Globus pallidus (tissue), 1 donor: ENCODE measurements at regions not wholly inside any gene's neighbourhood (a gene's known extent, or its start where the extent isn't known, plus 50 kb on each side); places are given as distances from the start of the nearest gene placed in this dataset.
"Not testable (repeated sequence)": the region's sequence is repeated elsewhere in the genome, so short reads cannot be mapped to it uniquely, and the experiment has no call there.

Experiments
- DNase-seq: peaks from one replicate; pipeline ENCODE4 v3.0.0-alpha.2; 2015; ENCODE audit warnings: low spot score

DNA sequence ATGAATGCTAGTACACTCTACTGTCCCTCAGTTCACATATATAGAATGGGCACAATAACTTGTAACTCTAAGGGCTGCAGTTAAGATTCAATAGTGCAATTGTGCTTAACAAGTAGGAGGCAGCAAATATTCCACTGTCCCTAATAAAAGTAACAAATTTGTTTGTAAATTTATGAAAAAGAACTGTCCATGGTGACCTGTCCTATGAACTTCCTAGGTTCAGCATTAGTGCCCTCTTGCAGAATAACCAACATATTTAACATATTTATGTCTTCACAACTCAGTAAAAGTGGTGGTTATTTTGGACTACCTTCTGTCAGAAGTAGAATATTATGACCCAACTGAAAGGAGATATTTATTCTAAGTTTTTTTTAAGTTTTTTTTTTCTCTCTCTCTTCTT is 327.8 kb downstream of the CENPW start:
- no peak for DNase-seq

GRCh38 chr6:126672649-126673048 is 332.7 kb downstream of the CENPW start:
- no peak for DNase-seq

- DNase-seq: not testable (repeated sequence)
Observed at GRCh38 chr6:126673749-126674148, 333.8 kb downstream of the CENPW start.

DNA sequence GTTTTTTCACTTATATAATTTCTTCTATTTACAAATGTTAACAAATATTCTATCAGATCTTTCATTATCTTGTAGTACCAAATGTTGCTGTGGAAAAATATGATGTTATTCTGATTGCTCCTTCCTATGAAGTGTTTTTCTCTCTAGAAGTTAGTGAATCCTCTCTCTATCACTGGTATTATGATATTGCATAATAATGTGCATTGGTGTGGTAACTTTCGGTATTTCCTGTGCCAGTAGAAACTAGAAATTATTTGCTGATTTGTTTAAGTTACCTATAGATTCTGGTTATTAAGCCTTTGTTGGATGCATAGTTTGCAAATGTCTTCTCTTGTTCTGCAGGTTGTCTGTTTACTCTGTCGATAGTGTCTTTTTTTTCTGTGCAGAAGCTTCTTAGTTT is 342.5 kb downstream of the CENPW start:
- no peak for DNase-seq

GRCh38 chr6:126685182-126685581 is 345.3 kb downstream of the CENPW start:
- DNase-seq: no peak

GRCh38 chr6:126696921-126697693 is 357.2 kb downstream of the CENPW start:
- DNase-seq: no peak

GRCh38 chr6:126698732-126699240 is 358.9 kb downstream of the CENPW start:
- DNase-seq: no peak

DNA sequence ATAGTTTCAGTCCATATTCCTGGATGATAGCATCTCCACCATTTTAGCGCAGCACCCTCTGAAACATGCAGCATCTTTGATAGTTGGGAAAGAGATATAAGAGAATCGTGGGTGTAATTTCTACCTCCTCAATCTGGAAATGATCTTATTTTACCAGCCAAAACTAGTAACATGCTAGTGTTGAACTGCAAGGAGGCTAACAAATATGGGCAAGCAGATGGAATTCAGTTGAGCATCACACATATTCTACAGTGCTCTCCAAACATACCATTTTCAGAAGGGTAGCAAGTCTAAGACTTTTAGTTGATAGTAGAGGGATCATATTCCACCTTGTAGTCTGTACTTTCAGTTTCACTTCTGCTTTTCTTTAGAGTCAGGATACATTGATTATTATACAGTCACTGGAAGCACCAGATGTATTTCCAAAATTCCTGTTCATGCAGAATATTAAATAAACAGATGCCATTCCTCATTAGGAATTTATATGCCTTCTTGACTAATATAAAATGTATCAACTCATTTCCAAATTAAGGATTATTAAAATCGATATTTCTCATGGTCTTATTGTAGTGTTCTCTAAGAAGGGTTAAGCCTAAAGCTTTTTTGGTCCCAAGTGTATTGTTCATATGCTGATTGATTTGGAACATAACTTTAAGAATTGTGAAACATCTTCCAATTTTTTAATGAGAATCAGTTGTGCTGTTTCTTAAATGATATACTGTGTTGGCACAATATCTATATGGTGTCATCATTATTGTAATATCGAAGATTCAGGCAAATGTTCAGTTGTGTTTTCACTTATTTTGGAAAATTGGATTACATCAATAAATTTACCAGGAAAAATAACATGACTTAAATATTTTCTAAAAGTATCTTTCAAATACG is 362.0 kb downstream of the CENPW start:
- no peak for DNase-seq

DNA sequence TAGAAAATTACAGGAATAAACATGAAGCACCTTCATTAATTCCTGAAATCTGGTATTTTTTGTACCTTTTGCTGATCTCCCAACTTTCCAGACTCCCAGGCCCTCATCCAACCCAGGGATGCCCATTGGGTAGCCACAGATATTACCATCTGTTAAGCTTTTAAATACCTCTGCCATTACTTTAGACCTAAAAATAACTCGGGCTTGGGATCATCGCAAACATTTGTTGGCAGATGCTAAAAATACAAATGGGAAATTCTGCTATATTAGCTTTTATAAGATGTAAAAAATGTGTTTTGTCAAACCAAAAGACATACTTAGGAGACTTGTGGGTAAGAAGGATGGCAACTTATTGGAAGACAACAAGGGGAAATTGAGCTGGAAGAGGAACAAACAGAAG is 376.1 kb downstream of the CENPW start:
- no peak for DNase-seq

GRCh38 chr6:126716826-126717509 is 377.1 kb downstream of the CENPW start:
- no peak for DNase-seq

GRCh38 chr6:126718600-126719327 is 378.8 kb downstream of the CENPW start:
- no peak for DNase-seq

DNA sequence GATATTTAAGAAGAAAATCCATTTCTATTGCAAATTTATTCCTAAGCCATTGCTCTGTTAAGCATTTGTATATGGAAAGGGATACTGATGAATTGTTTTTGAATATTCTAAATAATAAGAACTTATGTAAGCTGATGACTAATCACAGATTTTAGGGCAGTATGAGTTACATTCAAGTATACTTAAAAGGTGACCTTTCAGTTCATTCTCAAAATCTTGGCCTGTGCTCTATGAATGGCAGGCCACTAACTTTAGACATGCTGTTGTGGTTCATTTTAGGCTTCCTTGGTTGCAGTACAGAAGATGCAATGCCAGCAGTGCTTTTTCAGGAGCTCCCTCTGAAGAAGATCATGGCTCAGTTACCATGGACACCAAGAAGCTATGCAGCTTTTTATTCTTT is 380.4 kb downstream of the CENPW start:
- DNase-seq: no peak

GRCh38 chr6:126721581-126722160 is 381.8 kb downstream of the CENPW start:
- DNase-seq: no peak

- DNase-seq: no peak
Observed at GRCh38 chr6:126722411-126722810, 382.5 kb downstream of the CENPW start.

DNA sequence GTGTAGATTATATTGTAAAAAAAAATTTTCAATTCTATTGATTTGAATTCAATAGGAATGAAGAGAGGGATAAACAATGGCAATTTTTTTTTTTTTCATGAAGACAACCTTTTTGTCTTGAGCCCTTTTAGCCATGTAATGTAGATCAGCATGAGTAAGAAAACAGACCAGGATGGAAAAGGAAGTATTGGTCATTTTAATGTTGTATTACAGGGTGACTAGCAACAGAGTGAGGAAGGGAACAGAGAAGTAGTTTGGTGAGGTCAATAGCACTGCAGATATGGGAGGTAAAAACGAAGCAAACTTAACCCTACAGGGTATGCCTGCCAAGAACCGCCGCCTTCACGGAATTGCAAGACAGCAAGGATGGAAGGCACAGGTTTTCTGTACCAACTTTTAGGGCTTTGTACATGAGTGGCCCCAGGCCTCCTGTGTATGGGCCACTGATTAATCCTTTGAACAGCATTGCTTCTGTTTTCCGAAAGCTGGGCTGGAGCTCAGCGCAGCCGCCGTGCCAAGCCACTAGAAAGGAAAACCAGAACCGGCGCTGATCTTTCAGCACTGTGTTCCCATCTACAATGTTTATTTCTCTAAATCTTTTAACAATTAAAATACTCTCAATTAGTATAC is 383.7 kb downstream of the CENPW start:
- DNase-seq: no peak

- DNase-seq: no peak
Observed at GRCh38 chr6:126724821-126725220, 384.9 kb downstream of the CENPW start.

GRCh38 chr6:126726454-126726853 is 386.5 kb downstream of the CENPW start:
- not testable (repeated sequence) for DNase-seq

DNA sequence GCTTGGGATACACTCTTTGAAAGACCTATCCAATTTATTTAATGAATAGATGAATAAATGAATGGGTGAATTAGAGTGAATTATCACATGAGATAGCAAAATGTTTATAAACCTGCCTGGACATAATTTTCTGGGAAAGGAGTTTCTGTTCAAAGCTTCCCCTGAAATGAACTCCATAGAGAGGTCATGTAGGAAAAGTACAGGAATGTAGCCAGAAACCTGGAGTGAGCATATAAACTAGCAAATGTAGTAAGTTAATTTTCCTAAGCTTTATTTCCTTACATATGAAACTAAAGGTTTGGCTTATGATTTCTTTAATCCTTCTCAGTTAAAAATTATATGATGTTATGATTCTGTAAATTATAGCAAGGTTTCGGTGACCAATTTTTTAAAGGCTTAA is 380.3 kb upstream of the RSPO3 start:
- DNase-seq: no peak

DNA sequence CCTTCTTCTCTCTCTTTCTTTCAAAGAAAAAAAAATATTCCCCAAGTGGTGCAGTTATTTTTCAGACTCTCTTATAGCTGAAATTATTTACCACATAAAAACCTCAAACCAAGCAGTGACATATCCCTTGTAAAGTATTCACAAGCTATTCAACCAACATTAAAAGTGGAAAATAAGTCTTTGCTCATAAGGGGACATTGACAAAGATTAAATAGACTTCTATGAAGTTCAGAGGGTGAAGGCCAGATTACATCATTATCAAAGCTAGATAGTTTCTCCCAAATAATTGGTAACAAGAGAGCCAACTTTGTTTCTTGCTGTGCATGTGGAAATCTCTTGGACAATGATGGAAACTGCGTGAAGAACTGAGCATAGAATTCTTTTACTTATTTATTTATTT is 379.8 kb upstream of the RSPO3 start:
- DNase-seq: no peak

- DNase-seq: no peak
Observed at GRCh38 chr6:126743076-126743475, 375.4 kb upstream of the RSPO3 start.
